GM21717 (cell line): ENCODE measurements at regions not wholly inside any gene's neighbourhood (a gene's known extent, or its start where the extent isn't known, plus 50 kb on each side); places are given as distances from the start of the nearest gene placed in this dataset.
"Not testable (repeated sequence)": the region's sequence is repeated elsewhere in the genome, so short reads cannot be mapped to it uniquely, and the experiment has no call there.

Experiments
- ATAC-seq: cut with Tn5 transposase; IDR thresholded peaks from one replicate; pipeline ENCODE4 v1.9.1; 2021; ENCODE audit warnings: mild to moderate bottlenecking, moderate library complexity; ENCODE audit not compliant: unreplicated experiment

- no peak for ATAC-seq
Measured at GRCh38 chr15:70602834-70603560, 160.4 kb downstream of the UACA start.

GRCh38 chr15:70602281-70602680 is 161.1 kb downstream of the UACA start:
- ATAC-seq: no peak

- ATAC-seq: no peak
Measured at GRCh38 chr15:70597945-70598344, 165.4 kb downstream of the UACA start.

- ATAC-seq: no peak
Measured at GRCh38 chr15:70597056-70597603, 166.2 kb downstream of the UACA start.

DNA sequence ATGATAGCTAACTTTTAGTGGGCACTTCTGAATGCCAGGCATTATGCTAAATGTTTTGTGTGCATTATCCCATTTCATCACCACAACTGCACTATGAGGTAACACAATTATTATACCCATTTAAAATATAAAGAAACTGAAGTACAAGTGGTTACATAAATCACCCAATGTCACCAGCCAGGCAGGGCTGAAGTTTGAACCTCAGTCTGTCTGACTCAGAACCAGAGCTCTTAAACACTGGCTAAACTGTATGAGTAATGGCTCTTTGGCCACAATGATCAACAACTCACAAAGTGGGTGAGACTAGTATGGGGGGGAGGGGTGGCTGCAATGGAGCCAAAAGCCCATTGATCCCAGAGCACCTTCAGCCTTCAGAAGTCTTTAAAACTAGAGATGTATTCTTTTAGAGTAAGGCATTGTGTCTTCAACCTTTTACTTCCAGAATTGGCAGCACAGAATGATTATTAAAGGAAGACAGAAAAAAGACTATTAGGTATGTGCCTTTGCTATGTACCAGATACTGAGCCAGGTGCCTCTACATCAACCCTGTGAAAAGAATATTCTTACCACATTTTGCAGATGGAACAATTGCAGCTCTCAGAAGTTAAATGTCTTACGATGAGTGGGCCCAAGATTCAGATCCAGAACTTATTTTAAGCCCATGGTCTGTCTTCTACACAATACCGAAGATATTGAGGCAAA is 166.9 kb downstream of the UACA start:
- no peak for ATAC-seq

GRCh38 chr15:70593795-70594194 is 169.6 kb downstream of the UACA start:
- no peak for ATAC-seq

DNA sequence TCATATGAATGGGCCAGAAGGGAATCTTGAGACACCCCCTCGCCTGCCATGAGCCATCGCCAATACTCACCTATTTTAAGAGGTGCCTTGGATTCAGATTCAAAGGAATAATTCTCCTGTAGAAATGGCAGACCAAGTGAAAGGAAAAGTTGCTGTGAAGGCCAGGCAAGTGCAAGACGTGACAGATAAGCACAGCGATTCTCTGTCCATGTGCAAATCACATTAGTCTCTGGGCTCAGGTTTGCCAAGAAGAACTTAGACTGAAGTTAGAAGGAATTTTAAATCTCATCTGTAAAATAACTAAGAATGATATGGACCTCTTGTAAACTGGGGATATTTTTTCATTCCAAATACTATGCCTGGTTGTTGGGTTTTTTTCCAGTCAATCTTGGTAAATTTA is 173.6 kb downstream of the UACA start:
- no peak for ATAC-seq

GRCh38 chr15:70589221-70589620 is 174.1 kb downstream of the UACA start:
- no peak for ATAC-seq

DNA sequence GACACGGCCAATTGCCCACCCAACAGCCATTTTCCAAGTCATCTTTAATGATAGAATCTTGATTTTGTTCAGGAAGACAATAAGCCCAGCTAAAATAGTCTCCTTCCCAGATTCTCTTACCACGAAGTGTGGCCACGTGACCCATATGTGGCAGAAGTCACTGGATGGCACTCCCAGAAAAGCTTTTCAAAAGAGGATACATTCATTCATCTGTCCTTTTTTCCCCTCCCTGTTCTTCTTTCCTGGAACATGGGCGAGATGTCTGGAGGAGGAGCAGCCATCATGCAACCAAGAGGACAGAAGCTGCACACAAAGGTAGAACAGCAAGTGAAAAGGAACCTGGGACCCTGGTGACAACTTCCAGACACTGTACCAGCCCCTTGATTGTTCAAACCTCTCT is 174.7 kb downstream of the UACA start:
- ATAC-seq: no peak

GRCh38 chr15:70587896-70588567 is 175.3 kb downstream of the UACA start:
- no peak for ATAC-seq

DNA sequence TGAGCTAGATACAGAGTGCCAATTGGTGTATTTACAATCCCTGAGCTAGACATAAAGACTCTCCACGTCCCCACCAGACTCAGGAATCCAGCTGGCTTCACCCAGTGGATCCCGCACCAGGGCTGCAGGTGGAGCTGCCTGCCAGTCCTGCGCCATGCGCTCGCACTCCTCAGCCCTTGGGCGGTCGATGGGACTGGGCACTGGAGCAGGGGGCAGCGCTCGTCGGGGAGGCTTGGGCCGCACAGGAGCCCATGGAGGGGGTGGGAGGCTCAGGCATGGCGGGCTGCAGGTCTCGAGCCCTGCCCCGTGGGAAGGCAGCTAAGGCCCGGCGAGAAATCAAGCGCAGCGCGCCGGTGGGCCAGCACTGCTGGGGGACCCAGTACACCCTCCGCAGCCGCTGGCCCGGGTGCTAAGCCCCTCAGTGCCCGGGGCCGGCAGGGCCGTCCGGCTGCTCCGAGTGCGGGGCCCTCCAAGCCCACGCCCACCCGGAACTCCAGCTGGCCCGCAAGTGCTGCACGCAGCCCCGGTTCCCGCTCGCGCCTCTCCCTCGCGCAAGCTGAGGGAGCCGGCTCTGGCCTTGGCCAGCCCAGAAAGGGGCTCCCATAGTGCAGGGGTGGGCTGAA is 176.2 kb downstream of the UACA start:
- not testable (repeated sequence) for ATAC-seq

DNA sequence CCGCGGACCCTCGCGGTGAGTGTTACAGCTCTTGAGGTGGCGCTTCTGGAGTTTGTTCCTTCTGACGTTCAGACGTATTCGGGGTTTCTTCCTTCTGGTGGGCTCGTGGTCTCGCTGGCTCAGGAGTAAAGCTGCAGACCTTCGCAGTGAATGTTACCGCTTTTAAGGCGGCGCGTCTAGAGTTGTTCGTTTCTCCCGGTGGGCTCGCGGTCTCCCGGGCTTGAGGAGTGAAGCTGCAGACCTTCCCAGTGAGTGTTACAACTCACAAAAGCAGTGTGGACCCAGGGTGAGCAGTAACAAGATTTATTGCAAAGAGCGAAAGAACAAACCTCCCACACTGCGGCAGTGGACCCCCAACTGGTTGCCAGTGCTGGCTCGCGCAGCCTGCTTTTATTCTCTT is 177.1 kb downstream of the UACA start:
- ATAC-seq: no peak

DNA sequence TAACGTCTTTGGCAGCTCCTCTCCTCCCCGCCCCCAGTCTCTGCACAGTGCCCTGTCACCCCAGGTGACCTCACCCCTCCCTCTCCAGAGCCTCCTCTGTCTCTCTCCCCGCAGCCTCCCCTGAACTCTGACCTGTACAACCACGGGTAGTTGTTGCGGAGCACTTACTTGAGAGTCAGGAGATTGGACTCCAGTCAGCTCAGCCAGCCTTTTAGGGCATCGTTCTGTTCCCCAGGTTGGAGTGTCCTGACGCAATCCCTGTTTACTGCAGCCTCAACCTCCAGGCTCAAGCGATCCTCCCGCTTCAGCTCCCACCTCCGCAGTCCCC is 177.7 kb downstream of the UACA start:
- no peak for ATAC-seq

- no peak for ATAC-seq
Measured at GRCh38 chr15:70584838-70585706, 178.3 kb downstream of the UACA start.

DNA sequence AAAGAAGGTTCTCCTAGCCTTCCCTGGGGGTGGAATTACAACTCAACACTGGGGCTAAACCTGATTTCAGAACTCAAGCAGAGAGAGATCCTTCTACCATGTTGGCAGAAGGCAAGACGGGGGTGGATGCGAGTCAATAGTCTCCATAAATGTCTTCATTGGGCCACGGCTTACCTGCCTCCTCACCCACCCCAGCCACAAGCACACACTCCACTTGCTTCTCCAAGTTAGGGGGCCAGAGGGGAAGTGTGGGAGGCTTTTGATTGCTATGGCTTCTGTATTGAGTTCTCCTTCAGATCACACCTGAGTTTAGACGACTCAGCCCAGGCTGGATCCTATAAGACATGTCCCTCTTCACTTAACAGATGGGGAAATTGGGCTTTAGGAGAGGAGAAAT is 178.9 kb downstream of the UACA start:
- no peak for ATAC-seq

DNA sequence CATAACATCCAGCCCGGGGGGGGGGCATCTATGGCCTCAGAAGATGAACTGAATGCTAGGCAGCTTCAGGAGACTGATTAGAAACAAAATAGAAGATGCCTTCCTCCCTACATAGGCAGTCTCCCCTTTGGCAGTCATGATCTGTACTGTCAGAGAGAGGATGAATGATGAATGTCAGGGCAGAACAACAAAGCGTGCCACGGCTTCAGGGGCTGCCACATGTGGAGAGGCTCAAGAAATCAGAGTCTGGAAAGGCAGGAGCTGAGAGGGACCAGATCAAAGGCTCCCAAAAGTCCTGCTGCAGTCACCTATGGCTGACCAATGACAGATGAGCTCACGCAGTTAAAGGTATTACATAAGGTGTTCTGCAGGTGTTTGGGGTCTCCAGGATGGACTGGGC is 180.4 kb downstream of the UACA start:
- ATAC-seq: no peak

GRCh38 chr15:70582143-70582945 is 181.0 kb downstream of the UACA start:
- no peak for ATAC-seq

- ATAC-seq: no peak
Measured at GRCh38 chr15:70580958-70581357, 182.4 kb downstream of the UACA start.

- no peak for ATAC-seq
Measured at GRCh38 chr15:70580286-70580685, 183.1 kb downstream of the UACA start.

- ATAC-seq: no peak
Measured at GRCh38 chr15:70579766-70580165, 183.6 kb downstream of the UACA start.
